ENCODE measurements at regions not wholly inside any gene's neighbourhood (a gene's known extent, or its start where the extent isn't known, plus 50 kb on each side); places are given as distances from the start of the nearest gene placed in this dataset.

DNA sequence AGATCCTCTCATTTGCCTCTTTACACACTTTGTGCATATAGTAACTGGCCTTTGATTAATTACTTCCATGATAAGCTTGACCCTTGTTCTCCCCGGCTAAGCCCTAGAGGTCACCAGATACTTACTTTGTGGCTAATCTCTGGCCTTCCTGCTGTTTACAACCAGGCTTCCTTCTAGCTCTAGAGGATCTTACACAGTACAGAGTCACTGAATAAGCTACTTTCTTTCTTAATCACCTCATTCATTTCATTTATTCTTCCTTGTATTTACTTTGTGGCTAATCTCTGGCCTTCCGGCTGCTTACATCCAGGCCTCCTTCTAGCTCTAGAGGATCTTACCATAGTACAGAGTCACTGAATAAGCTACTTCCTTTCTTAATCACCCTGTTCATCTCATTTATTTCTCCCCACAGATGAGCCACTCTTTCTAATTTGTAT lies 144.3 kb upstream of the C1orf21 start:
- Histone ChIP-seq H3K9me3 (ENCODE audit: control insufficient read depth in 2 of 2, low read length in 2 of 2) (no peaks in the 10 kb centered on the region), H3K27ac (ENCODE audit: insufficient read depth, low read length, poor library complexity, severe bottlenecking) (no peak overlapping the region), H3K36me3 (ENCODE audit: control insufficient read depth, insufficient read depth, low read length) (no peaks in the 10 kb centered on the region), H3K4me1 (ENCODE audit: control insufficient read depth, insufficient read depth, low read length, poor library complexity, severe bottlenecking) (no peaks in the 10 kb centered on the region), H3K4me3 (ENCODE audit: low read depth, low read length) (no peak overlapping the region), H3K27me3 (ENCODE audit: control insufficient read depth, insufficient read depth, low read length) (peaks cover 4% of the 10 kb centered on the region)
- Mint-ChIP-seq H3K9me3 (peaks cover 0 to 3% (median 0%) of the 10 kb centered on the region in 7 donors), H3K36me3 (no peaks in the 10 kb centered on the region), H3K27me3 (no peaks in the 10 kb centered on the region), H3K4me1 (no peaks in the 10 kb centered on the region), H3K4me3 (no peak overlapping the region), H3K27ac (no peak overlapping the region)
- DNase-seq (no peak), ATAC-seq (ENCODE audit: low read depth in 2 of 2) (no peak)

DNA sequence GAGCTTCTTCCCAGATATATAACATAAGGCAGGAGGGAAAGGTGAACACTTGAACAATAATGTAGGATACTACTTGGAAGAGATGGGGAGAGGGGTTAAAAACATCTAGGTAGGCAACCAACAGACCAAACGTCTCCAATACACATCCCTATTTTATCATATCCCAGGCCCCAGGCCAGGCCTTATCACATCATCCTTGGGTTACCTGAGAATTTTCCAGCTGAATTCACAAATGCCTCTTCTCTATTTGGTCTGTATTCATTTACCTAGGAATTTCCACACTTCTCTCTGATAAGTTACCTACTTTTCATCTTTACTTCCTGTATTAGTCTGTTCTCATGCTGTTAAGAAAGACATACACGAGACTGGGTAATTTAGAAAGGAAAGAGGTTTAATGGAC lies 141.9 kb upstream of the C1orf21 start:
- Mint-ChIP-seq H3K4me1 (no peaks in the 10 kb centered on the region), H3K36me3 (no peaks in the 10 kb centered on the region), H3K4me3 (no peak overlapping the region), H3K27ac (no peak overlapping the region), H3K9me3 (peaks cover 0 to 3% (median 0%) of the 10 kb centered on the region in 7 donors), H3K27me3 (no peaks in the 10 kb centered on the region)
- no peak overlapping the region for H3K4me3 ChIP-seq (ENCODE audit: low read depth, low read length)
- ATAC-seq (ENCODE audit: low read depth in 2 of 2) (no peak), DNase-seq (no peak)
- no peaks in the 10 kb centered on the region for H3K9me3 ChIP-seq (ENCODE audit: control insufficient read depth in 2 of 2, low read length in 2 of 2)
- H3K36me3 ChIP-seq (ENCODE audit: control insufficient read depth, insufficient read depth, low read length), result no peaks in the 10 kb centered on the region
- no peak overlapping the region for H3K27ac ChIP-seq (ENCODE audit: insufficient read depth, low read length, poor library complexity, severe bottlenecking)
- H3K4me1 ChIP-seq (ENCODE audit: control insufficient read depth, insufficient read depth, low read length, poor library complexity, severe bottlenecking), result no peaks in the 10 kb centered on the region
- peaks cover 4% of the 10 kb centered on the region for H3K27me3 ChIP-seq (ENCODE audit: control insufficient read depth, insufficient read depth, low read length)

DNA sequence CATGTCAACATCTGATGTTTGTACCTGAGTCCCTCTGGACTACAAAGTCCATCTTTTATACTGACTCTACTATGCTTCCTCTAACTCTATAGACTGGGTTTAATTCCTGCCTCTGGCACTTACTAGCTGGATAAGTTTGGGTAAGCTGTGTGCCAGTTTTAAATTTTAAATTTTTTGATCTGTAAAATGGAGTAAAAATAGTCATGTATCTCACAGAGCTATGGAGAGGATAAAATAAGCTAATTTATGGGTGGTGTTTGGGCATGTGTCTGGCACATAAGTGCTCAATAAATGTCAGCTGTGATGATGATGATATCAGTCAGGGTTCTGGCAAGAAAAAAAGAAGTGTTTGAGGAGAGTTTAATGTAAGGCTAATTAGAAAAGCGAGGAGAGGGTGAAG lies 139.2 kb upstream of the C1orf21 start:
- no peaks in the 10 kb centered on the region for H3K27me3 Mint-ChIP-seq
- Histone ChIP-seq H3K4me1 (ENCODE audit: control insufficient read depth, insufficient read depth, low read length, poor library complexity, severe bottlenecking) (no peaks in the 10 kb centered on the region), H3K9me3 (ENCODE audit: control insufficient read depth in 2 of 2, low read length in 2 of 2) (no peaks in the 10 kb centered on the region), H3K27ac (ENCODE audit: insufficient read depth, low read length, poor library complexity, severe bottlenecking) (no peak overlapping the region), H3K36me3 (ENCODE audit: control insufficient read depth, insufficient read depth, low read length) (no peaks in the 10 kb centered on the region), H3K27me3 (ENCODE audit: control insufficient read depth, insufficient read depth, low read length) (peaks cover 5% of the 10 kb centered on the region), H3K4me3 (ENCODE audit: low read depth, low read length) (no peak overlapping the region)
- no peaks in the 10 kb centered on the region for H3K4me1 Mint-ChIP-seq
- no peak for DNase-seq
- no peak overlapping the region for H3K4me3 Mint-ChIP-seq
- no peak overlapping the region for H3K27ac Mint-ChIP-seq
- no peak for ATAC-seq (ENCODE audit: low read depth in 2 of 2)
- peaks cover 0 to 3% (median 0%) of the 10 kb centered on the region in 7 donors for H3K9me3 Mint-ChIP-seq
- H3K36me3 Mint-ChIP-seq, result no peaks in the 10 kb centered on the region

DNA sequence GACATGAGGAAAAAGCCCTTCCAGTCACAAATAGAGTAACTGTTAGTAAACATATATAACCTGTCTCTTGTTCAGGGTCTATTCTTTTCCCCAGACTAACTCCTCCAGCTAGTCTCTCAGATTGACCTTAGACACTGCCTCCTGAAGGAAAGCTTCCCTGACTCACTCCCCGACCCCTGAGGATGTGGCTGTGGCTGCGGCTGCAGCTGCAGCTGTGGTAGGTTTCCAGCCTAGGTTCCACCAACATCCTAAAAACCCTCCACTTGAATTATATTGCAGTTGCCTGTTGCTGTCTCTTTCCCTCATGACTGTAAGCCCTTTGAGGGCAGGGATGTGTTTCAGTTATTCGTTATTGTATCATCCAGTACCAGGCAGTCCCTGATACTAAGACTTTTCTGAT lies 132.9 kb upstream of the C1orf21 start:
- no peak overlapping the region for H3K4me3 Mint-ChIP-seq
- H3K36me3 Mint-ChIP-seq, result no peaks in the 10 kb centered on the region
- H3K27ac Mint-ChIP-seq, result no peak overlapping the region
- Histone ChIP-seq H3K4me1 (ENCODE audit: control insufficient read depth, insufficient read depth, low read length, poor library complexity, severe bottlenecking) (no peaks in the 10 kb centered on the region), H3K9me3 (ENCODE audit: control insufficient read depth in 2 of 2, low read length in 2 of 2) (no peaks in the 10 kb centered on the region), H3K36me3 (ENCODE audit: control insufficient read depth, insufficient read depth, low read length) (no peaks in the 10 kb centered on the region), H3K4me3 (ENCODE audit: low read depth, low read length) (no peak overlapping the region), H3K27ac (ENCODE audit: insufficient read depth, low read length, poor library complexity, severe bottlenecking) (no peak overlapping the region), H3K27me3 (ENCODE audit: control insufficient read depth, insufficient read depth, low read length) (peaks cover 2% of the 10 kb centered on the region)
- no peak for DNase-seq
- ATAC-seq (ENCODE audit: low read depth in 2 of 2), result no peak
- H3K27me3 Mint-ChIP-seq, result peaks cover 1% of the 10 kb centered on the region
- H3K9me3 Mint-ChIP-seq, result peaks cover 0 to 6% (median 0%) of the 10 kb centered on the region in 7 donors
- no peaks in the 10 kb centered on the region for H3K4me1 Mint-ChIP-seq

DNA sequence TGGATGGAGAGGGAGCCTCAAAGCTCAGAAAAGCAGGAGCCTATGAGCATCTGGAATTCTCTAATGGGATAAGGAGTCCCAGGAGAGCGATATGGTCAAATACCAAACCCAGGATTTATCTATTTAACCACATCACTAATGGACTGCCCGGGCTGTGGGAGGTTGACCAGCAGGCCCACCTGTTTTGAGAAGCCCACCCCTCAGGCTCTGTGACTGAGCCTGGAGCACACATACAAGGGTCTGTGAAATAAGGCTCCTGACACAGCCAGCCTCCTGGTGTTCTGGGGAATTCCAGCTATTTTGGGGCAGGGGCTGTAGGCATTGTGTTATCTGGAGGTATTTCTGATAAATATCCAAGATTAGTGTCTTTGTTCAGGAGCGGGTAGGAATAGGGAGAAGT lies 132.0 kb upstream of the C1orf21 start:
- H3K4me3 ChIP-seq (ENCODE audit: low read depth, low read length), result no peak overlapping the region
- H3K36me3 ChIP-seq (ENCODE audit: control insufficient read depth, insufficient read depth, low read length), result no peaks in the 10 kb centered on the region
- peaks cover 2% of the 10 kb centered on the region for H3K27me3 ChIP-seq (ENCODE audit: control insufficient read depth, insufficient read depth, low read length)
- no peak overlapping the region for H3K27ac ChIP-seq (ENCODE audit: insufficient read depth, low read length, poor library complexity, severe bottlenecking)
- Mint-ChIP-seq H3K9me3 (peaks cover 0 to 6% (median 0%) of the 10 kb centered on the region in 7 donors), H3K4me1 (no peaks in the 10 kb centered on the region), H3K27me3 (peaks cover 7% of the 10 kb centered on the region), H3K4me3 (no peak overlapping the region), H3K36me3 (no peaks in the 10 kb centered on the region), H3K27ac (no peak overlapping the region)
- DNase-seq (no peak), ATAC-seq (ENCODE audit: low read depth in 2 of 2) (no peak)
- H3K4me1 ChIP-seq (ENCODE audit: control insufficient read depth, insufficient read depth, low read length, poor library complexity, severe bottlenecking), result no peaks in the 10 kb centered on the region
- H3K9me3 ChIP-seq (ENCODE audit: control insufficient read depth in 2 of 2, low read length in 2 of 2), result no peaks in the 10 kb centered on the region

DNA sequence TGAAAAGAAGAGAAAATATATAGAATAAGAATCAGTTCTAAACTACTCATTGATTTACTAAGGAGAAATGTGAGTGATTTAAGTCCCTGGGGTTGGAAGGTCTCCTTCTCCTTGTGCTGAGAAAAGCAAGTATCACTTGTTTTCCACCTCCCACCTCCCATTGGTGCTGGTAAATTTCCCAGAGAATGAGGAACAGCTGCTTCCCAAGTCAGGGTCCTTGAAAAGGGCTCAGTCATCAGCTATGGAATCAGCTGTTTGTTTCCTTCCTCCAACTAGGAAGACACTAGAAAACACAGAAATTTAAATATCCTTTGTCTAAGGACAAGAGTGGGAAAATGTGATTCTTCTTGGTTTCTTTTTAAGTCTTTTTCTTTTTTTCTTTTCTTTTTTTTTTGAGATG lies 131.3 kb upstream of the C1orf21 start:
- Histone ChIP-seq H3K9me3 (ENCODE audit: control insufficient read depth in 2 of 2, low read length in 2 of 2) (no peaks in the 10 kb centered on the region), H3K27me3 (ENCODE audit: control insufficient read depth, insufficient read depth, low read length) (peaks cover 2% of the 10 kb centered on the region), H3K4me1 (ENCODE audit: control insufficient read depth, insufficient read depth, low read length, poor library complexity, severe bottlenecking) (no peaks in the 10 kb centered on the region), H3K4me3 (ENCODE audit: low read depth, low read length) (no peak overlapping the region), H3K27ac (ENCODE audit: insufficient read depth, low read length, poor library complexity, severe bottlenecking) (no peak overlapping the region), H3K36me3 (ENCODE audit: control insufficient read depth, insufficient read depth, low read length) (no peaks in the 10 kb centered on the region)
- H3K27me3 Mint-ChIP-seq, result peaks cover 7% of the 10 kb centered on the region
- DNase-seq, result no peak
- H3K4me3 Mint-ChIP-seq, result no peak overlapping the region
- no peaks in the 10 kb centered on the region for H3K4me1 Mint-ChIP-seq
- no peak overlapping the region for H3K27ac Mint-ChIP-seq
- H3K36me3 Mint-ChIP-seq, result no peaks in the 10 kb centered on the region
- H3K9me3 Mint-ChIP-seq, result peaks cover 0 to 6% (median 0%) of the 10 kb centered on the region in 7 donors
- no peak for ATAC-seq (ENCODE audit: low read depth in 2 of 2)

DNA sequence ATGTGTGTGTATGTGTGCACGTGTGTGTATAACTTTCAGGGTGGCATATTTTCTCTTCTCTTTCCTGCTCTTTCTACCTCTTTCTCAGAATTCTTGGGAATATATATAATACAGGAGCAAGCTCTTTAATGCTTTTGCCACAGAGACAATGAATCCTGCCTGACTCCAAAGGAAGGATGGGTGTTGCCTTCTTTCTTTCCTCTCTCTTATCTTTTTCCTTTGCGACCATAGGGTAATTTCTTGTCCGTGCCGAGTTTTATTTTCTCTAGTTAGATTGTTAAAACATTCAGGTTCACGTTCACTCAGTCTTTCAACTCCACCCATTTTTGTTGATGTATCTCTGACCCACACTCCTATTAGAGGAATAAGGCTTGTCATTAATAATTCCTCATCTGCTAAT lies 129.0 kb upstream of the C1orf21 start:
- Mint-ChIP-seq H3K36me3 (no peaks in the 10 kb centered on the region), H3K27me3 (peaks cover 11% of the 10 kb centered on the region), H3K9me3 (peaks cover 0 to 6% (median 0%) of the 10 kb centered on the region in 7 donors), H3K4me3 (no peak overlapping the region), H3K4me1 (no peaks in the 10 kb centered on the region), H3K27ac (no peak overlapping the region)
- Histone ChIP-seq H3K36me3 (ENCODE audit: control insufficient read depth, insufficient read depth, low read length) (no peaks in the 10 kb centered on the region), H3K4me3 (ENCODE audit: low read depth, low read length) (no peak overlapping the region), H3K27ac (ENCODE audit: insufficient read depth, low read length, poor library complexity, severe bottlenecking) (no peak overlapping the region), H3K9me3 (ENCODE audit: control insufficient read depth in 2 of 2, low read length in 2 of 2) (no peaks in the 10 kb centered on the region), H3K4me1 (ENCODE audit: control insufficient read depth, insufficient read depth, low read length, poor library complexity, severe bottlenecking) (no peaks in the 10 kb centered on the region), H3K27me3 (ENCODE audit: control insufficient read depth, insufficient read depth, low read length) (no peaks in the 10 kb centered on the region)
- ATAC-seq (ENCODE audit: low read depth in 2 of 2) (no peak), DNase-seq (no peak)

DNA sequence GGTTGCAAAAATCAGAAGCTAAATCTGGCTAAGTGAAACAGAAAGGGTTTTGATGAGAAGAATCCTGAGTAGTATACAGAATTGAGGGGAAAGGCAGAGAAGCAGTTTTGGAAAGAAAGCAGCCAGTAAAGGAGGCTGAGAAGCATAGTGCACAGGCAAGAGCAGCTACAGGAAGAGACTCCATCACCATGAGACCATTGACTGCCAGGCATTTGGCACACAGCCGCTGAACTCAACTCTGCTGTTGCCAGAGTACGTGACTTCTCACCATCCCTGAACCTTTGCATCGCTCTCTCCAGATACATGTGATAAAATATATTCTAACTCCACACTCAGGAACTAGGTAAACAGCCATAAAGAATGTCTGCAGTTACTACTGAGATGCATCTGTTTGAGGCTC lies 128.3 kb upstream of the C1orf21 start:
- Histone ChIP-seq H3K4me1 (ENCODE audit: control insufficient read depth, insufficient read depth, low read length, poor library complexity, severe bottlenecking) (no peaks in the 10 kb centered on the region), H3K9me3 (ENCODE audit: control insufficient read depth in 2 of 2, low read length in 2 of 2) (no peaks in the 10 kb centered on the region), H3K27me3 (ENCODE audit: control insufficient read depth, insufficient read depth, low read length) (no peaks in the 10 kb centered on the region), H3K36me3 (ENCODE audit: control insufficient read depth, insufficient read depth, low read length) (no peaks in the 10 kb centered on the region), H3K4me3 (ENCODE audit: low read depth, low read length) (no peak overlapping the region), H3K27ac (ENCODE audit: insufficient read depth, low read length, poor library complexity, severe bottlenecking) (no peak overlapping the region)
- Mint-ChIP-seq H3K4me3 (no peak overlapping the region), H3K9me3 (peaks cover 0 to 6% (median 0%) of the 10 kb centered on the region in 7 donors), H3K27ac (no peak overlapping the region), H3K4me1 (no peaks in the 10 kb centered on the region), H3K36me3 (no peaks in the 10 kb centered on the region), H3K27me3 (peaks cover 11% of the 10 kb centered on the region)
- ATAC-seq (ENCODE audit: low read depth in 2 of 2), result no peak
- DNase-seq, result no peak
